MM.1S (cell line): ENCODE measurements at regions not wholly inside any gene's neighbourhood (a gene's known extent, or its start where the extent isn't known, plus 50 kb on each side); places are given as distances from the start of the nearest gene placed in this dataset.

Experiments
- DNase-seq: peaks from one replicate; pipeline ENCODE4 v3.0.0-alpha.2; 2015
- H2AFZ ChIP-seq: fragments of 300-600 bp; sonication (generic); 2 replicates; pipeline ENCODE4 v1.6.0; 2016; ENCODE audit warnings: antibody characterized with exemption, low read length
- H3F3A ChIP-seq: fragments of 300-600 bp; sonication (generic); 2 replicates; pipeline ENCODE4 v1.6.1; 2016; ENCODE audit warnings: mild to moderate bottlenecking, antibody characterized with exemption, low read length, moderate library complexity, mixed read lengths; ENCODE audit not compliant: insufficient read depth
- H3K27ac ChIP-seq: fragments of 300-600 bp; sonication (generic); 2 replicates; pipeline ENCODE4 v1.5.1; 2016; ENCODE audit warnings: mild to moderate bottlenecking, low read length
- H3K27me3 ChIP-seq: fragments of 300-600 bp; sonication (generic); replicated peaks from 2 replicates; pipeline ENCODE4 v1.6.0; 2016; ENCODE audit warnings: low read length; ENCODE audit not compliant: insufficient read depth
- H3K36me3 ChIP-seq: fragments of 300-600 bp; sonication (generic); replicated peaks from 2 replicates; pipeline ENCODE4 v1.6.1; 2016; ENCODE audit warnings: mild to moderate bottlenecking, low read length, mixed read lengths; ENCODE audit not compliant: insufficient read depth
- H3K4me1 ChIP-seq: fragments of 300-600 bp; sonication (generic); 2 replicates; pipeline ENCODE4 v1.6.1; 2016; ENCODE audit warnings: low read length, mixed read lengths
- H3K4me2 ChIP-seq: fragments of 300-600 bp; sonication (generic); 2 replicates; pipeline ENCODE4 v1.6.0; 2016; ENCODE audit warnings: low read depth, low read length
- H3K4me3 ChIP-seq: fragments of 300-600 bp; sonication (generic); 2 replicates; pipeline ENCODE4 v1.5.1; 2016; ENCODE audit warnings: low read length, mixed read lengths
- H3K79me2 ChIP-seq: fragments of 300-600 bp; sonication (generic); 2 replicates; pipeline ENCODE4 v1.6.1; 2016; ENCODE audit warnings: mixed run types, low read length, mixed read lengths
- H3K9ac ChIP-seq: fragments of 300-600 bp; sonication (generic); 2 replicates; pipeline ENCODE4 v1.6.1; 2016; ENCODE audit warnings: low read length, mixed read lengths
- H3K9me2 ChIP-seq: fragments of 300-600 bp; sonication (generic); replicated peaks from 2 replicates; pipeline ENCODE4 v1.6.1; 2016; ENCODE audit warnings: mild to moderate bottlenecking, low read length, mixed read lengths; ENCODE audit not compliant: insufficient read depth
- H3K9me3 ChIP-seq: fragments of 300-600 bp; sonication (generic); replicated peaks from 2 replicates; pipeline ENCODE4 v1.6.1; 2016; ENCODE audit warnings: mild to moderate bottlenecking, low read length, mixed read lengths; ENCODE audit not compliant: insufficient read depth
- H4K20me1 ChIP-seq: fragments of 300-600 bp; sonication (generic); 2 replicates; pipeline ENCODE4 v1.6.1; 2016; ENCODE audit warnings: mild to moderate bottlenecking, low read length, moderate library complexity, mixed read lengths; ENCODE audit not compliant: insufficient read depth
- CTCF ChIP-seq: fragments of 300-600 bp; sonication (generic); IDR thresholded peaks from 2 replicates; pipeline ENCODE4 v1.5.1; 2016; ENCODE audit warnings: antibody characterized with exemption, low read length, mixed read lengths
- EZH2 ChIP-seq: fragments of 300-600 bp; sonication (generic); optimal IDR thresholded peaks from 2 replicates; pipeline ENCODE3; 2017; ENCODE audit warnings: low read depth, mild to moderate bottlenecking, antibody characterized with exemption, low read length, mixed read lengths
- EZH2phosphoT487 ChIP-seq: fragments of 300-600 bp; sonication (generic); IDR thresholded peaks from 2 replicates; pipeline ENCODE4 v1.6.1; 2018; ENCODE audit warnings: antibody characterized with exemption, low read length

- Histone ChIP-seq H3K79me2 (no peaks in the 10 kb centered on the region), H3K27me3 (no peaks in the 10 kb centered on the region), H3K4me1 (no peaks in the 10 kb centered on the region), H4K20me1 (no peaks in the 10 kb centered on the region), H3K4me3 (no peak overlapping the region), H2AFZ (no peak overlapping the region), H3K9ac (no peak overlapping the region), H3K4me2 (no peak overlapping the region), H3K36me3 (no peaks in the 10 kb centered on the region), H3K9me3 (no peaks in the 10 kb centered on the region), H3F3A (no peaks in the 10 kb centered on the region), H3K9me2 (no peaks in the 10 kb centered on the region), H3K27ac (no peak overlapping the region)
- TF ChIP-seq CTCF (no peak), EZH2 (no peak)
- DNase-seq: no peak
These were observed 468.0 kb downstream of the NUP35 start for GRCh38 chr2:183592271-183592670.

GRCh38 chr2:183594150-183594549 is 469.9 kb downstream of the NUP35 start:
- Histone ChIP-seq H3K9ac (no peak overlapping the region), H4K20me1 (no peaks in the 10 kb centered on the region), H3K9me2 (no peaks in the 10 kb centered on the region), H3K4me2 (no peak overlapping the region), H3K27me3 (no peaks in the 10 kb centered on the region), H3K36me3 (no peaks in the 10 kb centered on the region), H3K4me3 (no peak overlapping the region), H3K4me1 (no peaks in the 10 kb centered on the region), H3K27ac (no peak overlapping the region), H3K79me2 (no peaks in the 10 kb centered on the region), H3F3A (no peaks in the 10 kb centered on the region), H2AFZ (no peak overlapping the region), H3K9me3 (no peaks in the 10 kb centered on the region)
- no peak for TF ChIP-seq CTCF
- no peak for TF ChIP-seq EZH2phosphoT487
- TF ChIP-seq EZH2: no peak
- DNase-seq: no peak

- H3K9me2 ChIP-seq: no peaks in the 10 kb centered on the region
- H4K20me1 ChIP-seq: no peaks in the 10 kb centered on the region
- H3K27ac ChIP-seq: no peak overlapping the region
- H3K79me2 ChIP-seq: no peaks in the 10 kb centered on the region
- DNase-seq: no peak
- no peak for TF ChIP-seq CTCF
- no peak for TF ChIP-seq EZH2
- no peak for TF ChIP-seq EZH2phosphoT487
- H3K4me2 ChIP-seq: no peak overlapping the region
- H3K9me3 ChIP-seq: no peaks in the 10 kb centered on the region
- no peak overlapping the region for H3K9ac ChIP-seq
- no peaks in the 10 kb centered on the region for H3K27me3 ChIP-seq
- H3K4me1 ChIP-seq: no peaks in the 10 kb centered on the region
- H3K4me3 ChIP-seq: no peak overlapping the region
- H2AFZ ChIP-seq: no peak overlapping the region
- no peaks in the 10 kb centered on the region for H3K36me3 ChIP-seq
- H3F3A ChIP-seq: no peaks in the 10 kb centered on the region
These were observed 473.6 kb downstream of the NUP35 start for GRCh38 chr2:183597841-183598240.
